ENCODE measurements at regions not wholly inside any gene's neighbourhood (a gene's known extent, or its start where the extent isn't known, plus 50 kb on each side); places are given as distances from the start of the nearest gene placed in this dataset.

- H3K4me1 ChIP-seq (ENCODE audit: insufficient read depth, poor library complexity, severe bottlenecking), result no peaks in the 10 kb centered on the region
- H3K27me3 ChIP-seq (ENCODE audit: insufficient read depth, poor library complexity, severe bottlenecking), result no peaks in the 10 kb centered on the region
- TF ChIP-seq CTCF (IDR thresholded peaks at IDR 0.05; ENCODE audit: poor library complexity, severe bottlenecking), result no peak
- no peak overlapping the region for H3K27ac ChIP-seq (ENCODE audit: poor library complexity, severe bottlenecking)
- H3K36me3 ChIP-seq (ENCODE audit: low read depth), result no peaks in the 10 kb centered on the region
- H3K4me3 ChIP-seq (ENCODE audit: severe bottlenecking), result no peak overlapping the region
- no peaks in the 10 kb centered on the region for H3K9me3 ChIP-seq (ENCODE audit: severe bottlenecking)
- no peak for ATAC-seq (ENCODE audit: low read depth)
- no peak for DNase-seq (ENCODE audit: low spot score)
Observed at GRCh38 chr16:6835516-6835915, 497.1 kb upstream of the RBFOX1 start.

GRCh38 chr16:6828690-6829089, 504.0 kb upstream of the RBFOX1 start:
- H3K4me1 ChIP-seq (ENCODE audit: insufficient read depth, poor library complexity, severe bottlenecking), result no peaks in the 10 kb centered on the region
- no peak overlapping the region for H3K4me3 ChIP-seq (ENCODE audit: severe bottlenecking)

GRCh38 chr16:6827931-6828330, 504.7 kb upstream of the RBFOX1 start:
- no peak for ATAC-seq (ENCODE audit: low read depth)
- no peak for TF ChIP-seq CTCF (IDR thresholded peaks at IDR 0.05; ENCODE audit: poor library complexity, severe bottlenecking)
- no peaks in the 10 kb centered on the region for H3K9me3 ChIP-seq (ENCODE audit: severe bottlenecking)
- no peak overlapping the region for H3K27ac ChIP-seq (ENCODE audit: poor library complexity, severe bottlenecking)
- H3K27me3 ChIP-seq (ENCODE audit: insufficient read depth, poor library complexity, severe bottlenecking), result no peaks in the 10 kb centered on the region
- H3K4me1 ChIP-seq (ENCODE audit: insufficient read depth, poor library complexity, severe bottlenecking), result no peaks in the 10 kb centered on the region
- H3K36me3 ChIP-seq (ENCODE audit: low read depth), result no peaks in the 10 kb centered on the region
- no peak for DNase-seq (ENCODE audit: low spot score)
- no peak overlapping the region for H3K4me3 ChIP-seq (ENCODE audit: severe bottlenecking)

More at GRCh38 chr16:6828690-6829089, 504.0 kb upstream of the RBFOX1 start:
- TF ChIP-seq CTCF (IDR thresholded peaks at IDR 0.05; ENCODE audit: poor library complexity, severe bottlenecking), result no peak
- H3K9me3 ChIP-seq (ENCODE audit: severe bottlenecking), result no peaks in the 10 kb centered on the region
- H3K27ac ChIP-seq (ENCODE audit: poor library complexity, severe bottlenecking), result no peak overlapping the region
- no peak for DNase-seq (ENCODE audit: low spot score)
- H3K36me3 ChIP-seq (ENCODE audit: low read depth), result no peaks in the 10 kb centered on the region
- ATAC-seq (ENCODE audit: low read depth), result no peak
- H3K27me3 ChIP-seq (ENCODE audit: insufficient read depth, poor library complexity, severe bottlenecking), result no peaks in the 10 kb centered on the region

- H3K4me3 ChIP-seq (ENCODE audit: severe bottlenecking), result no peak overlapping the region
- ATAC-seq (ENCODE audit: low read depth), result no peak
- no peak for TF ChIP-seq CTCF (IDR thresholded peaks at IDR 0.05; ENCODE audit: poor library complexity, severe bottlenecking)
- no peaks in the 10 kb centered on the region for H3K9me3 ChIP-seq (ENCODE audit: severe bottlenecking)
- H3K27ac ChIP-seq (ENCODE audit: poor library complexity, severe bottlenecking), result no peak overlapping the region
- H3K36me3 ChIP-seq (ENCODE audit: low read depth), result no peaks in the 10 kb centered on the region
- H3K4me1 ChIP-seq (ENCODE audit: insufficient read depth, poor library complexity, severe bottlenecking), result no peaks in the 10 kb centered on the region
- H3K27me3 ChIP-seq (ENCODE audit: insufficient read depth, poor library complexity, severe bottlenecking), result no peaks in the 10 kb centered on the region
- no peak for DNase-seq (ENCODE audit: low spot score)
Observed at GRCh38 chr16:6827267-6827666, 505.4 kb upstream of the RBFOX1 start.

- Histone ChIP-seq H3K36me3 (ENCODE audit: low read depth) (no peaks in the 10 kb centered on the region), H3K9me3 (ENCODE audit: severe bottlenecking) (no peaks in the 10 kb centered on the region), H3K27ac (ENCODE audit: poor library complexity, severe bottlenecking) (no peak overlapping the region), H3K4me1 (ENCODE audit: insufficient read depth, poor library complexity, severe bottlenecking) (no peaks in the 10 kb centered on the region), H3K27me3 (ENCODE audit: insufficient read depth, poor library complexity, severe bottlenecking) (no peaks in the 10 kb centered on the region), H3K4me3 (ENCODE audit: severe bottlenecking) (no peak overlapping the region)
- no peak for ATAC-seq (ENCODE audit: low read depth)
- no peak for DNase-seq (ENCODE audit: low spot score)
- TF ChIP-seq CTCF (IDR thresholded peaks at IDR 0.05; ENCODE audit: poor library complexity, severe bottlenecking), result no peak
Observed at GRCh38 chr16:6822041-6822440, 510.6 kb upstream of the RBFOX1 start.
